K562 (cell line): ENCODE measurements at regions not wholly inside any gene's neighbourhood (a gene's known extent, or its start where the extent isn't known, plus 50 kb on each side); places are given as distances from the start of the nearest gene placed in this dataset.

Experiments used
- MAFK ChIP-seq: IDR thresholded peaks from 2 replicates; pipeline ENCODE4 v1.6.1; 2011; ENCODE audit warnings: low read length, improper control_type of control experiment
- MAZ ChIP-seq, 2 experiments: fragments of 450-650 bp in 1 of 2; sonication (generic) in 1 of 2; formaldehyde crosslinking; IDR thresholded peaks in 1 of 2; conservative IDR thresholded peaks in 1 of 2; 2 replicates each; pipeline versions ENCODE4 v1.4.0 to v1.5.0; 2020; ENCODE audit warnings: mild to moderate bottlenecking in 1 of 2, missing genetic modification reagents in 1 of 2
- POLR2A ChIP-seq: fragments of 450-650 bp; conservative IDR thresholded peaks from 2 replicates; pipeline ENCODE4 v1.6.1; 2016
- RAD21 ChIP-seq, 2 experiments: fragments of 250-450 bp in 1 of 2; fragments of 450-650 bp in 1 of 2; sonication (Bioruptor Pico) in 1 of 2; formaldehyde crosslinking in 1 of 2; IDR thresholded peaks in 1 of 2; conservative IDR thresholded peaks in 1 of 2; 2 replicates each; pipeline versions ENCODE4 v1.4.0 to v1.8.0; 2020 to 2022; ENCODE audit warnings: mild to moderate bottlenecking in 2 of 2, moderate library complexity in 1 of 2
- RNF219 ChIP-seq: fragments of 250-450 bp; sonication (Bioruptor Pico); IDR thresholded peaks from 2 replicates; pipeline ENCODE4 v1.5.0; 2022; ENCODE audit warnings: mild to moderate bottlenecking
- SMARCE1 ChIP-seq: fragments of 450-650 bp; IDR thresholded peaks from 2 replicates; pipeline ENCODE4 v1.7.1; 2016; ENCODE audit warnings: mild to moderate bottlenecking
- SOX6 ChIP-seq: fragments of 450-650 bp; IDR thresholded peaks from 2 replicates; pipeline ENCODE4 v1.6.1; 2014; ENCODE audit warnings: mild to moderate bottlenecking
- THRAP3 ChIP-seq: fragments of 450-650 bp; IDR thresholded peaks from 2 replicates; pipeline ENCODE4 v1.6.1; 2016; ENCODE audit warnings: mild to moderate bottlenecking, inconsistent platforms, borderline replicate concordance
- ZKSCAN1 ChIP-seq: fragments of 150-350 bp; IDR thresholded peaks from 2 replicates; pipeline ENCODE4 v1.6.1; 2016; ENCODE audit warnings: low read depth, low read length
- ZNF3 ChIP-seq: fragments of 250-450 bp; sonication (Bioruptor Pico); IDR thresholded peaks from 2 replicates; pipeline ENCODE4 v1.5.0; 2021; ENCODE audit warnings: mild to moderate bottlenecking, moderate library complexity
- TF ChIP-seq, protein P1 (sequence below): fragments of 250-450 bp; sonication (Bioruptor Pico); IDR thresholded peaks from 2 replicates; pipeline ENCODE4 v1.8.0; 2021; ENCODE audit warnings: borderline replicate concordance, mild to moderate bottlenecking, moderate library complexity; ENCODE audit not compliant: poor library complexity, severe bottlenecking

DNA sequence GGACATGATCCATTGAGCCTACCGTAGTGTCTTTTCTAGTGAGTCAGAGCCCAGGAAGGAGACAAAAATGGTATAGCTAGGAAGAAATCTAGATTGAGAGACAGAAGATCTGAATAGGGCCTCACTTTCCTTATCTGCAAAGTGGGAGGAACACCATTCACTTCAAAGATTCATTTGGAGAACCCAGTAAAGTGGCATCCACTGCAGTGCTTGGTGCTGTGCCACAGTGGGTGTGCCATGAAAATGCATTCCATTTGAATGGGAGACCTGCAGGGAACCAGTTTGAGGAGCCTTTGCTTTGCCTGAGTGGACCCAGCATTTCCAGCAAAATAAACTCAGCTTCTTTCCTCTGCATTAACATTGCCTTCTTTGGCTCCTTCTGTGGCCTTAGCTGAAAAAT, 470.5 kb upstream of the CADM1 start:
- TF ChIP-seq SOX6 (no peak), RAD21 (CRISPR knock-in tag; conservative IDR thresholded peaks at IDR 0.05 in 1 of 2, IDR thresholded peaks at IDR 0.05 in 1 of 2) (no peak), ZNF3 (CRISPR knock-in tag) (no peak), THRAP3 (no peak), MAFK (no peak), SMARCE1 (no peak), MAZ (CRISPR knock-in tag; conservative IDR thresholded peaks at IDR 0.05 in 1 of 2, IDR thresholded peaks at IDR 0.05 in 1 of 2) (no peak), RNF219 (CRISPR knock-in tag) (no peak), ZKSCAN1 (no peak), POLR2A (no peak)
- TF ChIP-seq, protein P1, sequence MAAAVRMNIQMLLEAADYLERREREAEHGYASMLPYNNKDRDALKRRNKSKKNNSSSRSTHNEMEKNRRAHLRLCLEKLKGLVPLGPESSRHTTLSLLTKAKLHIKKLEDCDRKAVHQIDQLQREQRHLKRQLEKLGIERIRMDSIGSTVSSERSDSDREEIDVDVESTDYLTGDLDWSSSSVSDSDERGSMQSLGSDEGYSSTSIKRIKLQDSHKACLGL (CRISPR knock-in tag), result no peak
